Keratinocyte (primary cell): ENCODE measurements at regions not wholly inside any gene's neighbourhood (a gene's known extent, or its start where the extent isn't known, plus 50 kb on each side); places are given as distances from the start of the nearest gene placed in this dataset.

Experiments
- DNase-seq: peaks from one replicate; pipeline ENCODE4 v3.0.0-alpha.2; 2011; ENCODE audit warnings: low read depth, missing footprints, low spot score
- FAIRE-seq: peaks from 2 replicates; lab custom pipeline; 2011; peaks lifted over from hg19 to GRCh38; lab: Jason Lieb, UNC
- H2AFZ ChIP-seq: 2 replicates; pipeline ENCODE4 v1.6.0; 2012; ENCODE audit warnings: low read length, control low read depth, inconsistent platforms; ENCODE audit not compliant: control insufficient read depth
- H3K27ac ChIP-seq: 2 replicates; pipeline ENCODE4 v1.5.1; 2011; ENCODE audit warnings: low read length; ENCODE audit not compliant: control insufficient read depth, insufficient read depth
- H3K27me3 ChIP-seq: 3 replicates; pipeline ENCODE4 v1.6.0; 2011; ENCODE audit warnings: low read length; ENCODE audit not compliant: control insufficient read depth, insufficient read depth; ENCODE audit errors: extremely low read depth
- H3K36me3 ChIP-seq, 2 experiments: 2 replicates in 1 of 2; 3 replicates in 1 of 2; pipeline ENCODE4 v1.5.1; 2011; ENCODE audit warnings: low read length in 2 of 2, mild to moderate bottlenecking in 1 of 2; ENCODE audit not compliant: control insufficient read depth in 2 of 2, insufficient read depth in 2 of 2; ENCODE audit errors: extremely low read depth in 1 of 2
- H3K4me1 ChIP-seq: 3 replicates; pipeline ENCODE4 v1.5.1; 2011; ENCODE audit warnings: low read length; ENCODE audit not compliant: control insufficient read depth, insufficient read depth; ENCODE audit errors: extremely low read depth
- H3K4me2 ChIP-seq: 3 replicates; pipeline ENCODE4 v1.6.0; 2011; ENCODE audit warnings: low read depth, low read length; ENCODE audit not compliant: control insufficient read depth, insufficient read depth; ENCODE audit errors: extremely low read depth
- H3K4me3 ChIP-seq, 3 experiments: fragments of 200-600 bp in 1 of 3; sonication (generic) in 1 of 3; 2 replicates in 2 of 3; 3 replicates in 1 of 3; pipeline ENCODE4 v1.5.1; 2011 to 2016; ENCODE audit warnings: low read length in 3 of 3, mild to moderate bottlenecking in 3 of 3, control low read depth in 2 of 3, inconsistent platforms in 1 of 3, low read depth in 1 of 3, mixed read lengths in 1 of 3, mixed run types in 1 of 3, moderate library complexity in 1 of 3; ENCODE audit not compliant: control insufficient read depth in 2 of 3, insufficient read depth in 2 of 3; ENCODE audit errors: extremely low read depth in 1 of 3
- H3K79me2 ChIP-seq: 2 replicates; pipeline ENCODE4 v1.6.0; 2012; ENCODE audit warnings: low read length; ENCODE audit not compliant: control insufficient read depth, insufficient read depth
- H3K9ac ChIP-seq: 3 replicates; pipeline ENCODE4 v1.6.0; 2011; ENCODE audit warnings: low read length; ENCODE audit not compliant: control insufficient read depth, insufficient read depth; ENCODE audit errors: extremely low read depth
- H3K9me1 ChIP-seq: 3 replicates; pipeline ENCODE4 v1.6.0; 2011; ENCODE audit warnings: low read length; ENCODE audit not compliant: control insufficient read depth, insufficient read depth; ENCODE audit errors: extremely low read depth
- H3K9me3 ChIP-seq: 2 replicates; pipeline ENCODE4 v1.5.1; 2012; ENCODE audit warnings: low read depth, low read length; ENCODE audit not compliant: control insufficient read depth
- H4K20me1 ChIP-seq: 3 replicates; pipeline ENCODE4 v1.6.0; 2011; ENCODE audit warnings: low read length; ENCODE audit not compliant: control insufficient read depth, insufficient read depth; ENCODE audit errors: extremely low read depth
- CTCF ChIP-seq, 3 experiments: IDR thresholded peaks in 1 of 3; conservative IDR thresholded peaks in 1 of 3; optimal IDR thresholded peaks in 1 of 3; 2 replicates in 2 of 3; 3 replicates in 1 of 3; pipeline versions ENCODE3 to v1.5.1; 2011; ENCODE audit warnings: low read length in 3 of 3, mild to moderate bottlenecking in 3 of 3, moderate library complexity in 2 of 3, control low read depth in 1 of 3, inconsistent platforms in 1 of 3; ENCODE audit not compliant: insufficient read depth in 2 of 3; ENCODE audit errors: extremely low read depth in 1 of 3
- EZH2 ChIP-seq: IDR thresholded peaks from one replicate; pipeline ENCODE4 v1.6.1; 2012; ENCODE audit warnings: inconsistent platforms, mild to moderate bottlenecking, low read length, moderate library complexity
- dilution Hi-C: fragments of 300-500 bp; cut with MboI; formaldehyde crosslinking; loops from one replicate; pipeline ENCODE4 v1.7.0; 2020; ENCODE audit warnings: low sequenced_read_pairs; ENCODE audit not compliant: extremely low pct_ligation_motif_present

- no peaks in the 10 kb centered on the region for H3K27me3 ChIP-seq
- no peak for DNase-seq
- no peak for FAIRE-seq
- peaks cover 26% of the 10 kb centered on the region for H3K4me1 ChIP-seq
- H3K79me2 ChIP-seq = no peaks in the 10 kb centered on the region
- TF ChIP-seq EZH2 (no peak), CTCF (optimal IDR thresholded peaks at IDR 0.05 in 1 of 3, IDR thresholded peaks at IDR 0.05 in 1 of 3, conservative IDR thresholded peaks at IDR 0.05 in 1 of 3; ENCODE audit: extremely low read depth in 1 of 3, insufficient read depth in 2 of 3, low read length in 3 of 3) (no peak)
- H3K9ac ChIP-seq = no peak overlapping the region
- dilution Hi-C loops = no loop called here
- no peak overlapping the region for H3K27ac ChIP-seq
- peak overlapping the region; percentile 2 for H2AFZ ChIP-seq
- no peaks in the 10 kb centered on the region for H3K9me1 ChIP-seq
- H3K4me2 ChIP-seq = no peak overlapping the region
- no peak overlapping the region for H3K4me3 ChIP-seq
- no peaks in the 10 kb centered on the region for H3K9me3 ChIP-seq
- H4K20me1 ChIP-seq = no peaks in the 10 kb centered on the region
- H3K36me3 ChIP-seq = no peaks in the 10 kb centered on the region
Measured at GRCh38 chr5:135667673-135668072, 88.9 kb upstream of the CXCL14 start.

GRCh38 chr5:135667204-135667603 is 88.4 kb upstream of the CXCL14 start:
- Histone ChIP-seq H3K4me2 (no peak overlapping the region), H2AFZ (no peak overlapping the region), H3K79me2 (no peaks in the 10 kb centered on the region), H3K4me3 (no peak overlapping the region), H3K9me3 (no peaks in the 10 kb centered on the region), H3K36me3 (no peaks in the 10 kb centered on the region), H3K9ac (no peak overlapping the region), H3K27me3 (no peaks in the 10 kb centered on the region), H3K4me1 (peaks cover 26% of the 10 kb centered on the region), H3K27ac (no peak overlapping the region), H3K9me1 (no peaks in the 10 kb centered on the region), H4K20me1 (no peaks in the 10 kb centered on the region)
- TF ChIP-seq CTCF (optimal IDR thresholded peaks at IDR 0.05 in 1 of 3, IDR thresholded peaks at IDR 0.05 in 1 of 3, conservative IDR thresholded peaks at IDR 0.05 in 1 of 3; ENCODE audit: extremely low read depth in 1 of 3, insufficient read depth in 2 of 3, low read length in 3 of 3) (no peak), EZH2 (no peak)
- dilution Hi-C loops = no loop called here
- FAIRE-seq (peak; percentile 13), DNase-seq (no peak)
